Lower leg skin (tissue), 3 donors: ENCODE measurements at regions not wholly inside any gene's neighbourhood (a gene's known extent, or its start where the extent isn't known, plus 50 kb on each side); places are given as distances from the start of the nearest gene placed in this dataset.

Experiments
- CTCF ChIP-seq, 3 donors: fragments of 450-650 bp; IDR thresholded peaks; one replicate each; pipeline ENCODE4 v1.5.1; 2016; ENCODE audit warnings: antibody characterized with exemption in 3 of 3, mild to moderate bottlenecking in 3 of 3, moderate library complexity in 2 of 3
- POLR2A ChIP-seq, 2 donors: fragments of 450-650 bp; IDR thresholded peaks; one replicate each; pipeline ENCODE4 v1.6.1; 2016 to 2017; ENCODE audit warnings: antibody characterized with exemption in 2 of 2, mild to moderate bottlenecking in 1 of 2, moderate library complexity in 1 of 2

GRCh38 chr21:34229353-34229752 is 134.5 kb upstream of the KCNE2 start:
- TF ChIP-seq POLR2A (IDR thresholded peaks at IDR 0.05) (no peak), CTCF (IDR thresholded peaks at IDR 0.05) (no peak)
